K562 (cell line): ENCODE measurements at regions not wholly inside any gene's neighbourhood (a gene's known extent, or its start where the extent isn't known, plus 50 kb on each side); places are given as distances from the start of the nearest gene placed in this dataset.

Source experiments
- ATAC-seq: fragments of 200-7000 bp; cut with Tn5 transposase; 3 replicates; pipeline ENCODE4 v1.9.1; 2020; ENCODE audit warnings: moderate library complexity
- BruUV-seq: library from RNA; stranded (reverse); fragments of 400-500 nt; replicated peaks from 2 replicates; lab custom pipeline; 2021; lab: Mats Ljungman, UMichigan
- CTCF ChIA-PET: fragments of 300-600 bp; formaldehyde crosslinking; extraction: SDS; loops from one replicate; lab custom pipeline; 2021; ENCODE audit warnings: low intra/inter-chr PET ratio; lab: Yijun Ruan, JAX
- POLR2A ChIA-PET: fragments of 300-600, 350-650 bp; sonication (Branson Sonifier 250); formaldehyde crosslinking; extraction: SDS; loops from one replicate; lab custom pipeline; 2021; ENCODE audit warnings: antibody characterized with exemption, inconsistent platforms; lab: Yijun Ruan, JAX
- DNase-seq, 4 experiments: peaks; one replicate each; pipeline versions ENCODE4 v3.0.0 to v3.0.0-alpha.2; 2011 to 2018; ENCODE audit warnings: low spot score in 3 of 4, mixed read lengths in 3 of 4; ENCODE audit errors: extremely low read depth in 1 of 4
- FAIRE-seq: peaks from 2 replicates; lab custom pipeline; 2011; peaks lifted over from hg19 to GRCh38; lab: Jason Lieb, UNC
- H2AFZ ChIP-seq: 2 replicates; pipeline ENCODE4 v1.6.0; 2011; ENCODE audit warnings: low read depth, low read length, control low read depth, inconsistent platforms
- H3K27ac ChIP-seq: fragments of 200-600 bp; 3 replicates; pipeline ENCODE4 v1.8.0; 2011; ENCODE audit warnings: low read depth, mild to moderate bottlenecking, control low read depth, inconsistent platforms, low read length, moderate library complexity, mixed read lengths; ENCODE audit errors: extremely low read depth
- H3K27me3 ChIP-seq, 2 experiments: fragments of 300-600 bp in 1 of 2; 2 replicates in 1 of 2; 3 replicates in 1 of 2; pipeline versions ENCODE4 v1.6.0 to v1.8.0; 2011; ENCODE audit warnings: inconsistent platforms in 2 of 2, low read length in 2 of 2, mild to moderate bottlenecking in 1 of 2, mixed read lengths in 1 of 2, moderate library complexity in 1 of 2; ENCODE audit not compliant: control insufficient read depth in 2 of 2, insufficient read depth in 2 of 2
- H3K36me3 ChIP-seq: fragments of 300-600 bp; 3 replicates; pipeline ENCODE4 v1.8.0; 2011; ENCODE audit warnings: mild to moderate bottlenecking, low read length, inconsistent platforms; ENCODE audit not compliant: control insufficient read depth, insufficient read depth
- H3K4me1 ChIP-seq, 2 experiments: fragments of 200-600 bp in 1 of 2; replicated peaks in 1 of 2; 2 replicates in 1 of 2; 3 replicates in 1 of 2; pipeline versions ENCODE4 v1.5.1 to v1.8.0; 2011; ENCODE audit warnings: inconsistent platforms in 2 of 2, low read length in 2 of 2, mild to moderate bottlenecking in 1 of 2, mixed read lengths in 1 of 2, moderate library complexity in 1 of 2; ENCODE audit not compliant: control insufficient read depth in 2 of 2, insufficient read depth in 2 of 2
- H3K4me2 ChIP-seq: 2 replicates; pipeline ENCODE4 v1.6.1; 2011; ENCODE audit warnings: low read length, control low read depth, inconsistent platforms, mixed read lengths; ENCODE audit not compliant: insufficient read depth
- H3K4me3 ChIP-seq: fragments of 200-600 bp; sonication (generic), shearing (Covaris generic); 2 replicates; pipeline ENCODE4 v1.5.1; 2016; ENCODE audit warnings: control low read depth, inconsistent platforms
- H3K79me2 ChIP-seq: fragments of 200-600 bp; 3 replicates; pipeline ENCODE4 v1.8.0; 2011; ENCODE audit warnings: low read length, inconsistent platforms; ENCODE audit not compliant: control insufficient read depth, insufficient read depth
- H3K9ac ChIP-seq, 2 experiments: 2 replicates each; pipeline versions ENCODE4 v1.6.0 to v1.6.1; 2011; ENCODE audit warnings: low read depth in 2 of 2, low read length in 2 of 2, control low read depth in 1 of 2, inconsistent platforms in 1 of 2, mild to moderate bottlenecking in 1 of 2, mixed read lengths in 1 of 2; ENCODE audit not compliant: insufficient read depth in 1 of 2
- H3K9me1 ChIP-seq: one replicate; pipeline ENCODE4 v1.6.0; 2011; ENCODE audit warnings: inconsistent platforms, mild to moderate bottlenecking, low read length, moderate library complexity; ENCODE audit not compliant: control insufficient read depth, insufficient read depth
- H3K9me3 ChIP-seq: replicated peaks from 2 replicates; pipeline ENCODE4 v1.5.1; 2011; ENCODE audit warnings: low read depth, low read length, inconsistent platforms; ENCODE audit not compliant: control insufficient read depth, insufficient read depth
- H4K20me1 ChIP-seq: replicated peaks from 2 replicates; pipeline ENCODE4 v1.6.1; 2011; ENCODE audit warnings: low read length, inconsistent platforms, mixed read lengths; ENCODE audit not compliant: control insufficient read depth, insufficient read depth
- ELF4 ChIP-seq: fragments of 450-650 bp; formaldehyde crosslinking; IDR thresholded peaks from 2 replicates; pipeline ENCODE4 v1.4.0; 2022; ENCODE audit warnings: missing genetic modification characterization
- FOSL1 ChIP-seq: fragments of 200-800 bp; sonication (Bioruptor generic); conservative IDR thresholded peaks from 2 replicates; pipeline ENCODE4 v1.6.1; 2016; ENCODE audit warnings: missing genetic modification characterization, missing compliant biosample characterization
- NRF1 ChIP-seq, 2 experiments: fragments of 450-650 bp; IDR thresholded peaks in 1 of 2; conservative IDR thresholded peaks in 1 of 2; 2 replicates each; pipeline ENCODE4 v1.6.1; 2014; ENCODE audit warnings: mild to moderate bottlenecking in 2 of 2
- PRMT5 ChIP-seq: sonication (generic); formaldehyde crosslinking; IDR thresholded peaks from 2 replicates; pipeline ENCODE4 v1.5.0; 2020; ENCODE audit warnings: missing genetic modification reagents
- RAD51 ChIP-seq: fragments of 450-650 bp; IDR thresholded peaks from 2 replicates; pipeline ENCODE4 v1.7.1; 2016; ENCODE audit warnings: low read depth, mild to moderate bottlenecking, borderline replicate concordance
- ZNF239 ChIP-seq: fragments of 250-450 bp; sonication (Bioruptor Pico); IDR thresholded peaks from 2 replicates; pipeline ENCODE4 v1.4.0; 2020; ENCODE audit warnings: mild to moderate bottlenecking
- ZNF76 ChIP-seq: fragments of 250-450 bp; sonication (Bioruptor Pico); IDR thresholded peaks from 2 replicates; pipeline ENCODE4 v1.4.0; 2020; ENCODE audit warnings: mild to moderate bottlenecking, moderate library complexity, borderline replicate concordance
- WGBS: fragments of 100-300 bp; shearing (Covaris generic); methylation state at CpG from one replicate; pipeline ENCODE4 v1.1.6; 2016; ENCODE audit warnings: low coverage, mixed read lengths; ENCODE audit not compliant: insufficient coverage; ENCODE audit errors: missing lambda C conversion rate; 5-methylcytosine and 5-hydroxymethylcytosine counted together
- in situ Hi-C: fragments of 300-500 bp; cut with MboI; formaldehyde crosslinking; loops from 4 replicates; pipeline ENCODE4 v1.15.0; 2018; ENCODE audit warnings: inconsistent platforms, mixed read lengths
- intact Hi-C: fragments of 100-400 bp; cut with micrococcal nuclease; formaldehyde crosslinking; loops from 2 replicates; pipeline ENCODE4 v1.14.2; 2022
- TF ChIP-seq, protein P1 (sequence below), 2 experiments: fragments of 450-650 bp; conservative IDR thresholded peaks; 2 replicates each; pipeline ENCODE4 v1.6.1; 2017; ENCODE audit warnings: mild to moderate bottlenecking in 2 of 2, moderate library complexity in 2 of 2
- TF ChIP-seq, protein P2 (sequence below): fragments of 250-450 bp; sonication (Bioruptor Pico); IDR thresholded peaks from 2 replicates; pipeline ENCODE4 v1.5.1; 2021; ENCODE audit warnings: mild to moderate bottlenecking
- TF ChIP-seq, protein P3 (sequence below): sonication (generic); formaldehyde crosslinking; IDR thresholded peaks from 2 replicates; pipeline ENCODE4 v1.8.1; 2023; ENCODE audit warnings: mild to moderate bottlenecking, missing genetic modification reagents
- TF ChIP-seq, protein P4 (sequence below): IDR thresholded peaks from 2 replicates; pipeline ENCODE4 v1.6.1; 2016; ENCODE audit warnings: missing genetic modification characterization, missing compliant biosample characterization

DNA sequence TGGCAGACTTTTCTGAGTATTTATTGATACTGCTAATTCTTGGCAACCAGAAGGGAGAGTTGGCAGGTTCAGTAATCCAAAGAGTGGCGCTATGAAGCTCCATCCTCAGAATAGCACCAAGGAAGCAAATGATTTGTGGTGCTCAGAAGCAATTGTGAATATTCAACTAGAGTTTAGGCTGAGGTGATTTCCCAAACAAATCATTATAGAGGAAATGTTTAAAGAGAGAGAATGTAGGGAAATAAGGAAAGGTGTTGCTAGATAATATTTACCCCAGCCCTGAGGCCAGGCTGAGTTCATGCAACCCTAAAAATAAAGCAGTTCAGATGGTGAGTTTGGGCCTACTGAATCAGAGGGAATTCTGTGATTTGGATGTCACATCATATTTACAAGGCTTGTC lies 363.4 kb upstream of the PLXNA2 start (continued):
- no peak for TF ChIP-seq NRF1 (conservative IDR thresholded peaks at IDR 0.05 in 1 of 2, IDR thresholded peaks at IDR 0.05 in 1 of 2)

DNA sequence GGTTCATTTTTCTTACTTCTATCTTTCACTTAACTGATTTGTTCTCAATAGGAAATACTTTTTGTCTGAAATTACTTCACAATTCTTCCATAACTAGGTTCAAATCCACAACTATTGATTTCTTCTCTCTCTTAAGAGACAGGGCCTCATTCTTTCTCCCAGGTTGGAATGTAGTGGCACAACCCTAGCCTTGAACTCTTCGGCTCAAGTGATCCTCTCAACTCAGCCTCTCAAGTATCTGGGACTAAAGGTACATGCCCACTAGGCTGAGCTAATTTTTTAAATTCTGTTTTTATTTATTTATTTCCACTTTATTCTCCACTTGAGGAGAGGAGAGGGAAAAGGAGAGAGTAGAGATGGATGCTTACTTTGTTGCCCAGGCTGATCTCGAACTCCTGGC lies 370.4 kb upstream of the PLXNA2 start:
- CTCF ChIA-PET = no interaction called here
- WGBS = 0% methylated on average over 2 of the region's 2 CpGs
- TF ChIP-seq, protein P1, sequence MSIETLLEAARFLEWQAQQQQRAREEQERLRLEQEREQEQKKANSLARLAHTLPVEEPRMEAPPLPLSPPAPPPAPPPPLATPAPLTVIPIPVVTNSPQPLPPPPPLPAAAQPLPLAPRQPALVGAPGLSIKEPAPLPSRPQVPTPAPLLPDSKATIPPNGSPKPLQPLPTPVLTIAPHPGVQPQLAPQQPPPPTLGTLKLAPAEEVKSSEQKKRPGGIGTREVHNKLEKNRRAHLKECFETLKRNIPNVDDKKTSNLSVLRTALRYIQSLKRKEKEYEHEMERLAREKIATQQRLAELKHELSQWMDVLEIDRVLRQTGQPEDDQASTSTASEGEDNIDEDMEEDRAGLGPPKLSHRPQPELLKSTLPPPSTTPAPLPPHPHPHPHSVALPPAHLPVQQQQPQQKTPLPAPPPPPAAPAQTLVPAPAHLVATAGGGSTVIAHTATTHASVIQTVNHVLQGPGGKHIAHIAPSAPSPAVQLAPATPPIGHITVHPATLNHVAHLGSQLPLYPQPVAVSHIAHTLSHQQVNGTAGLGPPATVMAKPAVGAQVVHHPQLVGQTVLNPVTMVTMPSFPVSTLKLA (conservative IDR thresholded peaks at IDR 0.05) = no peak
- TF ChIP-seq ZNF76 (no peak), RAD51 (no peak), FOSL1 (no peak), PRMT5 (CRISPR knock-in tag) (no peak), ELF4 (CRISPR knock-in tag) (no peak), ZNF239 (no peak)
- TF ChIP-seq, protein P2, sequence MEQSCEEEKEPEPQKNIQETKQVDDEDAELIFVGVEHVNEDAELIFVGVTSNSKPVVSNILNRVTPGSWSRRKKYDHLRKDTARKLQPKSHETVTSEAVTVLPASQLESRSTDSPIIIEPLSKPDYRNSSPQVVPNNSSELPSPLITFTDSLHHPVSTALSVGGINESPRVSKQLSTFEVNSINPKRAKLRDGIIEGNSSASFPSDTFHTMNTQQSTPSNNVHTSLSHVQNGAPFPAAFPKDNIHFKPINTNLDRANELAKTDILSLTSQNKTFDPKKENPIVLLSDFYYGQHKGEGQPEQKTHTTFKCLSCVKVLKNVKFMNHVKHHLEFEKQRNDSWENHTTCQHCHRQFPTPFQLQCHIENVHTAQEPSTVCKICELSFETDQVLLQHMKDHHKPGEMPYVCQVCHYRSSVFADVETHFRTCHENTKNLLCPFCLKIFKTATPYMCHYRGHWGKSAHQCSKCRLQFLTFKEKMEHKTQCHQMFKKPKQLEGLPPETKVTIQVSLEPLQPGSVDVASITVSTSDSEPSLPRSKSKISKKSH (CRISPR knock-in tag) = no peak
- TF ChIP-seq, protein P3, sequence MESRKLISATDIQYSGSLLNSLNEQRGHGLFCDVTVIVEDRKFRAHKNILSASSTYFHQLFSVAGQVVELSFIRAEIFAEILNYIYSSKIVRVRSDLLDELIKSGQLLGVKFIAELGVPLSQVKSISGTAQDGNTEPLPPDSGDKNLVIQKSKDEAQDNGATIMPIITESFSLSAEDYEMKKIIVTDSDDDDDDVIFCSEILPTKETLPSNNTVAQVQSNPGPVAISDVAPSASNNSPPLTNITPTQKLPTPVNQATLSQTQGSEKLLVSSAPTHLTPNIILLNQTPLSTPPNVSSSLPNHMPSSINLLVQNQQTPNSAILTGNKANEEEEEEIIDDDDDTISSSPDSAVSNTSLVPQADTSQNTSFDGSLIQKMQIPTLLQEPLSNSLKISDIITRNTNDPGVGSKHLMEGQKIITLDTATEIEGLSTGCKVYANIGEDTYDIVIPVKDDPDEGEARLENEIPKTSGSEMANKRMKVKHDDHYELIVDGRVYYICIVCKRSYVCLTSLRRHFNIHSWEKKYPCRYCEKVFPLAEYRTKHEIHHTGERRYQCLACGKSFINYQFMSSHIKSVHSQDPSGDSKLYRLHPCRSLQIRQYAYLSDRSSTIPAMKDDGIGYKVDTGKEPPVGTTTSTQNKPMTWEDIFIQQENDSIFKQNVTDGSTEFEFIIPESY (CRISPR knock-in tag) = no peak
- TF ChIP-seq, protein P4, sequence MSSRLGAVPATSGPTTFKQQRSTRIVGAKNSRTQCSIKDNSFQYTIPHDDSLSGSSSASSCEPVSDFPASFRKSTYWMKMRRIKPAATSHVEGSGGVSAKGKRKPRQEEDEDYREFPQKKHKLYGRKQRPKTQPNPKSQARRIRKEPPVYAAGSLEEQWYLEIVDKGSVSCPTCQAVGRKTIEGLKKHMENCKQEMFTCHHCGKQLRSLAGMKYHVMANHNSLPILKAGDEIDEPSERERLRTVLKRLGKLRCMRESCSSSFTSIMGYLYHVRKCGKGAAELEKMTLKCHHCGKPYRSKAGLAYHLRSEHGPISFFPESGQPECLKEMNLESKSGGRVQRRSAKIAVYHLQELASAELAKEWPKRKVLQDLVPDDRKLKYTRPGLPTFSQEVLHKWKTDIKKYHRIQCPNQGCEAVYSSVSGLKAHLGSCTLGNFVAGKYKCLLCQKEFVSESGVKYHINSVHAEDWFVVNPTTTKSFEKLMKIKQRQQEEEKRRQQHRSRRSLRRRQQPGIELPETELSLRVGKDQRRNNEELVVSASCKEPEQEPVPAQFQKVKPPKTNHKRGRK = no peak

More for the DNA sequence above, 370.4 kb upstream of the PLXNA2 start:
- no peaks in the 10 kb centered on the region for H3K36me3 ChIP-seq
- no peak overlapping the region for H3K4me3 ChIP-seq
- BruUV-seq = no TSS peak
- FAIRE-seq (no peak), ATAC-seq (no peak), DNase-seq (no peak)
- no peaks in the 10 kb centered on the region for H3K79me2 ChIP-seq
- intact Hi-C loops = no loop called here
- no peak overlapping the region for H3K27ac ChIP-seq
- H2AFZ ChIP-seq = no peak overlapping the region
- H4K20me1 ChIP-seq = no peaks in the 10 kb centered on the region
- H3K4me1 ChIP-seq = no peaks in the 10 kb centered on the region
- H3K9me3 ChIP-seq = no peaks in the 10 kb centered on the region
- H3K4me2 ChIP-seq = no peak overlapping the region
- in situ Hi-C loops = no loop called here
- no peaks in the 10 kb centered on the region for H3K9me1 ChIP-seq
- no peak overlapping the region for H3K9ac ChIP-seq
- POLR2A ChIA-PET = no interaction called here
- no peaks in the 10 kb centered on the region for H3K27me3 ChIP-seq
